IMR-90 (cell line): ENCODE measurements at regions not wholly inside any gene's neighbourhood (a gene's known extent, or its start where the extent isn't known, plus 50 kb on each side); places are given as distances from the start of the nearest gene placed in this dataset.

ENCODE experiments used
- ATAC-seq: fragments of 200-7000 bp; cut with Tn5 transposase; 2 replicates; pipeline ENCODE4 v1.9.1; 2020; ENCODE audit warnings: low read depth, mild to moderate bottlenecking, moderate library complexity
- BruUV-seq: library from RNA; stranded (reverse); fragments of 400-500 nt; replicated peaks from 2 replicates; lab custom pipeline; 2021; lab: Mats Ljungman, UMichigan
- CTCF ChIA-PET: fragments of 300-600 bp; formaldehyde crosslinking; extraction: SDS; loops from one replicate; lab custom pipeline; 2021; ENCODE audit warnings: antibody characterized with exemption; lab: Yijun Ruan, JAX
- POLR2A ChIA-PET: fragments of 300-600 bp; sonication (Branson Sonifier 250); formaldehyde crosslinking; loops from one replicate; lab custom pipeline; 2022; ENCODE audit warnings: antibody characterized with exemption; ENCODE audit not compliant: unreplicated experiment; lab: Charles Lee
- DNase-seq: peaks from one replicate; pipeline ENCODE4 v3.0.0; 2013
- H2AFZ ChIP-seq: replicated peaks from 2 replicates; pipeline ENCODE3; 2013; ENCODE audit warnings: low read length, mild to moderate bottlenecking; ENCODE audit not compliant: poor library complexity
- H2AK5ac ChIP-seq: 2 replicates; pipeline ENCODE4 v1.6.1; 2013; ENCODE audit warnings: low read depth, low read length, inconsistent platforms
- H2AK9ac ChIP-seq: replicated peaks from 2 replicates; pipeline ENCODE3; 2013; ENCODE audit warnings: mild to moderate bottlenecking, low read depth, low read length, moderate library complexity; ENCODE audit not compliant: poor library complexity
- H2BK120ac ChIP-seq: 2 replicates; pipeline ENCODE4 v1.6.1; 2013; ENCODE audit warnings: low read depth, low read length, inconsistent platforms
- H2BK15ac ChIP-seq: 3 replicates; pipeline ENCODE4 v1.6.1; 2013; ENCODE audit warnings: low read depth, low read length, inconsistent platforms
- H2BK20ac ChIP-seq: 2 replicates; pipeline ENCODE4 v1.6.1; 2013; ENCODE audit warnings: low read depth, mild to moderate bottlenecking, inconsistent platforms, low read length, moderate library complexity
- H2BK5ac ChIP-seq: 2 replicates; pipeline ENCODE4 v1.6.1; 2013; ENCODE audit warnings: mild to moderate bottlenecking, low read depth, low read length, inconsistent platforms; ENCODE audit not compliant: poor library complexity, severe bottlenecking
- H3K14ac ChIP-seq: replicated peaks from 2 replicates; pipeline ENCODE4 v1.6.1; 2013; ENCODE audit warnings: low read depth, low read length, inconsistent platforms
- H3K18ac ChIP-seq: 2 replicates; pipeline ENCODE4 v1.6.1; 2013; ENCODE audit warnings: low read depth, low read length, control low read depth
- H3K23ac ChIP-seq: 2 replicates; pipeline ENCODE4 v1.6.1; 2013; ENCODE audit warnings: low read depth, low read length, inconsistent platforms
- H3K27ac ChIP-seq: 2 replicates; pipeline ENCODE4 v1.5.1; 2013; ENCODE audit warnings: mild to moderate bottlenecking, control low read depth, low read length; ENCODE audit not compliant: insufficient read depth
- H3K27me3 ChIP-seq: 2 replicates; pipeline ENCODE4 v1.6.1; 2013; ENCODE audit warnings: low read length; ENCODE audit not compliant: control insufficient read depth, insufficient read depth
- H3K36me3 ChIP-seq: 2 replicates; pipeline ENCODE4 v1.6.1; 2013; ENCODE audit warnings: low read length, mixed read lengths; ENCODE audit not compliant: control insufficient read depth, insufficient read depth
- H3K4ac ChIP-seq: 2 replicates; pipeline ENCODE4 v1.6.1; 2013; ENCODE audit warnings: low read depth, low read length, inconsistent platforms
- H3K4me1 ChIP-seq: 2 replicates; pipeline ENCODE4 v1.6.1; 2013; ENCODE audit warnings: low read length, mixed read lengths; ENCODE audit not compliant: control insufficient read depth, insufficient read depth
- H3K4me2 ChIP-seq: 2 replicates; pipeline ENCODE4 v1.6.1; 2013; ENCODE audit warnings: low read depth, mild to moderate bottlenecking, control low read depth, low read length, moderate library complexity
- H3K4me3 ChIP-seq: 2 replicates; pipeline ENCODE4 v1.5.1; 2013; ENCODE audit warnings: low read depth, mild to moderate bottlenecking, control low read depth, low read length, moderate library complexity; ENCODE audit not compliant: insufficient read depth
- H3K56ac ChIP-seq: 2 replicates; pipeline ENCODE4 v1.6.1; 2013; ENCODE audit warnings: low read length, inconsistent platforms; ENCODE audit not compliant: insufficient read depth; ENCODE audit errors: extremely low read depth
- H3K79me1 ChIP-seq, 2 experiments: 2 replicates each; pipeline ENCODE4 v1.6.1; 2013; ENCODE audit warnings: low read length in 2 of 2, inconsistent platforms in 1 of 2, low read depth in 1 of 2
- H3K9ac ChIP-seq: 2 replicates; pipeline ENCODE4 v1.6.1; 2013; ENCODE audit warnings: low read depth, low read length, control low read depth
- H3K9me1 ChIP-seq: 2 replicates; pipeline ENCODE4 v1.6.1; 2013; ENCODE audit warnings: low read length, inconsistent platforms; ENCODE audit not compliant: insufficient read depth
- H3K9me3 ChIP-seq: 2 replicates; pipeline ENCODE4 v1.6.1; 2013; ENCODE audit warnings: low read length; ENCODE audit not compliant: control insufficient read depth, insufficient read depth
- H4K20me1 ChIP-seq: 2 replicates; pipeline ENCODE4 v1.6.1; 2013; ENCODE audit warnings: low read length, inconsistent platforms; ENCODE audit not compliant: insufficient read depth
- H4K5ac ChIP-seq: 2 replicates; pipeline ENCODE4 v1.6.1; 2013; ENCODE audit warnings: mild to moderate bottlenecking, low read depth, low read length, control low read depth
- H4K8ac ChIP-seq, 2 experiments: 2 replicates each; pipeline ENCODE4 v1.6.1; 2013; ENCODE audit warnings: low read depth in 2 of 2, low read length in 2 of 2, control low read depth in 1 of 2, inconsistent platforms in 1 of 2
- H4K91ac ChIP-seq: 2 replicates; pipeline ENCODE4 v1.6.1; 2013; ENCODE audit warnings: low read depth, low read length, inconsistent platforms; ENCODE audit not compliant: insufficient read depth
- BHLHE40 ChIP-seq: fragments of 150-350 bp; IDR thresholded peaks from 2 replicates; pipeline ENCODE4 v1.6.1; 2016; ENCODE audit warnings: mild to moderate bottlenecking, low read depth, low read length
- CEBPB ChIP-seq: IDR thresholded peaks from 2 replicates; pipeline ENCODE4 v1.6.1; 2012; ENCODE audit warnings: low read depth, low read length, improper control_type of control experiment
- CHD1 ChIP-seq: IDR thresholded peaks from 2 replicates; pipeline ENCODE4 v1.6.1; 2012; ENCODE audit warnings: low read depth, low read length, improper control_type of control experiment
- FOS ChIP-seq: fragments of 150-350 bp; IDR thresholded peaks from 2 replicates; pipeline ENCODE4 v1.6.1; 2016; ENCODE audit warnings: low read depth, low read length
- MAFK ChIP-seq: IDR thresholded peaks from 2 replicates; pipeline ENCODE4 v1.6.1; 2012; ENCODE audit warnings: low read depth, low read length, improper control_type of control experiment
- MAZ ChIP-seq: IDR thresholded peaks from 2 replicates; pipeline ENCODE4 v1.6.1; 2012; ENCODE audit warnings: low read depth, mild to moderate bottlenecking, low read length, improper control_type of control experiment, moderate library complexity, borderline replicate concordance
- MXI1 ChIP-seq: IDR thresholded peaks from 2 replicates; pipeline ENCODE4 v1.6.1; 2012; ENCODE audit warnings: low read depth, mild to moderate bottlenecking, low read length, moderate library complexity, borderline replicate concordance
- NFE2L2 ChIP-seq: fragments of 150-350 bp; IDR thresholded peaks from 2 replicates; pipeline ENCODE4 v1.6.1; 2016; ENCODE audit warnings: low read depth, mild to moderate bottlenecking, low read length
- POLR2A ChIP-seq: IDR thresholded peaks from 2 replicates; pipeline ENCODE4 v1.6.1; 2012; ENCODE audit warnings: mild to moderate bottlenecking, low read depth, low read length
- RAD21 ChIP-seq: IDR thresholded peaks from 2 replicates; pipeline ENCODE4 v1.6.1; 2012; ENCODE audit warnings: low read length, improper control_type of control experiment
- RCOR1 ChIP-seq: IDR thresholded peaks from 2 replicates; pipeline ENCODE4 v1.6.1; 2012; ENCODE audit warnings: mild to moderate bottlenecking, low read length, improper control_type of control experiment; ENCODE audit not compliant: insufficient replicate concordance
- RFX5 ChIP-seq: IDR thresholded peaks from 2 replicates; pipeline ENCODE4 v1.8.0; 2012; ENCODE audit warnings: low read depth, mild to moderate bottlenecking, low read length, moderate library complexity
- SMC3 ChIP-seq: fragments of 150-350 bp; IDR thresholded peaks from 2 replicates; pipeline ENCODE4 v1.6.1; 2016; ENCODE audit warnings: low read depth, mild to moderate bottlenecking, antibody characterized with exemption, low read length, moderate library complexity
- WGBS, 2 experiments: methylation state at CpG; one replicate each; pipeline versions ENCODE4 v1.1.5 to v1.1.7; 2013; ENCODE audit warnings: missing lambda C conversion rate in 2 of 2; ENCODE audit not compliant: insufficient read length in 1 of 2; ENCODE audit errors: extremely low coverage in 2 of 2; 5-methylcytosine and 5-hydroxymethylcytosine counted together
- dilution Hi-C: fragments of 300-500 bp; cut with HindIII; formaldehyde crosslinking; loops from one replicate; pipeline ENCODE4 v1.14.3; 2018; ENCODE audit warnings: low sequenced_read_pairs; ENCODE audit not compliant: unreplicated experiment
- in situ Hi-C: fragments of 300-500 bp; cut with MboI; formaldehyde crosslinking; loops from 3 replicates; pipeline ENCODE4 v1.14.3; 2019; ENCODE audit warnings: low sequenced_read_pairs, inconsistent platforms, mixed read lengths
- intact Hi-C: fragments of 100-400 bp; cut with micrococcal nuclease; formaldehyde crosslinking; loops from 2 replicates; pipeline ENCODE4 v1.10.0; 2022
- TF ChIP-seq, protein P1 (sequence below): conservative IDR thresholded peaks from 2 replicates; pipeline ENCODE4 v1.5.1; 2012; ENCODE audit warnings: mild to moderate bottlenecking, low read depth, low read length, improper control_type of control experiment
- TF ChIP-seq, protein P2 (sequence below): fragments of 150-350 bp; IDR thresholded peaks from 2 replicates; pipeline ENCODE4 v1.6.1; 2017; ENCODE audit warnings: mild to moderate bottlenecking, antibody characterized with exemption, low read length, low read depth
- TF ChIP-seq, protein P3 (sequence below): fragments of 150-350 bp; IDR thresholded peaks from 2 replicates; pipeline ENCODE4 v1.6.1; 2016; ENCODE audit warnings: low read depth, mild to moderate bottlenecking, low read length, moderate library complexity, borderline replicate concordance

DNA sequence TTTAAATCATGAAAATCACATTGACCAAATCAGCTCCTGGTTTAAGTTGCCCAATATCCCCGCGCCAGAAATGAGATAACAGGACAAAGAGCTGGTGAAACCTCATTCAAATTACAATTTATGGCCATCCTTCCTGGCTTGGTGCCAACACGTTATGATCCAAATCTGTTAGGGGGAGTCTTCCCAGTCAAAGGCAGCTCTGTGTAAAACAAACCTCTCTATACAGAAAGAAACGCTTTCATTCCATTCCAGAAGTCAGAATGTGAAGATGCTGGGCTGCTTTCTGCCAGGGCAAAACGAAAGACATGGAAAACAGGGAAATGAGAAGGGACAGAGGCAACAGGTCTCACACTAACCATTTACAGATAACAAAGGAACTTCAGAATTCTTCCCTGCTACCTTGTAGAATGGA lies 53.5 kb upstream of the TIAM1 start:
- H3K23ac ChIP-seq, result no peak overlapping the region
- H3K79me1 ChIP-seq, result no peaks in the 10 kb centered on the region
- no peak overlapping the region for H2BK120ac ChIP-seq
- H3K4me1 ChIP-seq, result no peaks in the 10 kb centered on the region
- H3K56ac ChIP-seq, result no peak overlapping the region
- H2AK5ac ChIP-seq, result no peak overlapping the region
- no peak overlapping the region for H3K9ac ChIP-seq
- H2AK9ac ChIP-seq, result no peak overlapping the region
- dilution Hi-C loops (no loop called here), intact Hi-C loops (no loop called here), in situ Hi-C loops (no loop called here)
- H3K9me1 ChIP-seq, result no peaks in the 10 kb centered on the region
- no peak overlapping the region for H3K4ac ChIP-seq
- ATAC-seq (no peak), DNase-seq (no peak)
- BruUV-seq, result no TSS peak
- H4K5ac ChIP-seq, result no peak overlapping the region
- H3K36me3 ChIP-seq, result no peaks in the 10 kb centered on the region
- no peak overlapping the region for H2BK5ac ChIP-seq
- no peaks in the 10 kb centered on the region for H4K20me1 ChIP-seq
- H3K9me3 ChIP-seq, result no peaks in the 10 kb centered on the region
- TF ChIP-seq MAFK (no peak), NFE2L2 (no peak), RFX5 (no peak), POLR2A (no peak), RAD21 (no peak), BHLHE40 (no peak), CEBPB (no peak), FOS (no peak), RCOR1 (no peak), SMC3 (no peak), CHD1 (no peak), MAZ (no peak), MXI1 (no peak)
- TF ChIP-seq, protein P1, sequence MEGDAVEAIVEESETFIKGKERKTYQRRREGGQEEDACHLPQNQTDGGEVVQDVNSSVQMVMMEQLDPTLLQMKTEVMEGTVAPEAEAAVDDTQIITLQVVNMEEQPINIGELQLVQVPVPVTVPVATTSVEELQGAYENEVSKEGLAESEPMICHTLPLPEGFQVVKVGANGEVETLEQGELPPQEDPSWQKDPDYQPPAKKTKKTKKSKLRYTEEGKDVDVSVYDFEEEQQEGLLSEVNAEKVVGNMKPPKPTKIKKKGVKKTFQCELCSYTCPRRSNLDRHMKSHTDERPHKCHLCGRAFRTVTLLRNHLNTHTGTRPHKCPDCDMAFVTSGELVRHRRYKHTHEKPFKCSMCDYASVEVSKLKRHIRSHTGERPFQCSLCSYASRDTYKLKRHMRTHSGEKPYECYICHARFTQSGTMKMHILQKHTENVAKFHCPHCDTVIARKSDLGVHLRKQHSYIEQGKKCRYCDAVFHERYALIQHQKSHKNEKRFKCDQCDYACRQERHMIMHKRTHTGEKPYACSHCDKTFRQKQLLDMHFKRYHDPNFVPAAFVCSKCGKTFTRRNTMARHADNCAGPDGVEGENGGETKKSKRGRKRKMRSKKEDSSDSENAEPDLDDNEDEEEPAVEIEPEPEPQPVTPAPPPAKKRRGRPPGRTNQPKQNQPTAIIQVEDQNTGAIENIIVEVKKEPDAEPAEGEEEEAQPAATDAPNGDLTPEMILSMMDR, result no peak
- TF ChIP-seq, protein P2, sequence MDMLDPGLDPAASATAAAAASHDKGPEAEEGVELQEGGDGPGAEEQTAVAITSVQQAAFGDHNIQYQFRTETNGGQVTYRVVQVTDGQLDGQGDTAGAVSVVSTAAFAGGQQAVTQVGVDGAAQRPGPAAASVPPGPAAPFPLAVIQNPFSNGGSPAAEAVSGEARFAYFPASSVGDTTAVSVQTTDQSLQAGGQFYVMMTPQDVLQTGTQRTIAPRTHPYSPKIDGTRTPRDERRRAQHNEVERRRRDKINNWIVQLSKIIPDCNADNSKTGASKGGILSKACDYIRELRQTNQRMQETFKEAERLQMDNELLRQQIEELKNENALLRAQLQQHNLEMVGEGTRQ, result no peak
- TF ChIP-seq, protein P3, sequence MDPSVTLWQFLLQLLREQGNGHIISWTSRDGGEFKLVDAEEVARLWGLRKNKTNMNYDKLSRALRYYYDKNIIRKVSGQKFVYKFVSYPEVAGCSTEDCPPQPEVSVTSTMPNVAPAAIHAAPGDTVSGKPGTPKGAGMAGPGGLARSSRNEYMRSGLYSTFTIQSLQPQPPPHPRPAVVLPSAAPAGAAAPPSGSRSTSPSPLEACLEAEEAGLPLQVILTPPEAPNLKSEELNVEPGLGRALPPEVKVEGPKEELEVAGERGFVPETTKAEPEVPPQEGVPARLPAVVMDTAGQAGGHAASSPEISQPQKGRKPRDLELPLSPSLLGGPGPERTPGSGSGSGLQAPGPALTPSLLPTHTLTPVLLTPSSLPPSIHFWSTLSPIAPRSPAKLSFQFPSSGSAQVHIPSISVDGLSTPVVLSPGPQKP, result no peak
- no peak overlapping the region for H2AFZ ChIP-seq
- H2BK15ac ChIP-seq, result no peak overlapping the region
- no peak overlapping the region for H4K91ac ChIP-seq
- POLR2A ChIA-PET, result no interaction called here
- no peak overlapping the region for H3K18ac ChIP-seq
- H4K8ac ChIP-seq, result no peak overlapping the region
- WGBS, 2 experiments, result no CpG with 5 or more reads among the region's 5 CpGs
- no peak overlapping the region for H3K4me2 ChIP-seq
- no peak overlapping the region for H3K27ac ChIP-seq
- no peaks in the 10 kb centered on the region; the same call in 1 of the 2 replicates for H3K27me3 ChIP-seq
- H2BK20ac ChIP-seq, result no peak overlapping the region
- no peak overlapping the region for H3K4me3 ChIP-seq
- H3K14ac ChIP-seq, result no peak overlapping the region
- CTCF ChIA-PET, result no interaction called here
